ENCODE measurements at regions not wholly inside any gene's neighbourhood (a gene's known extent, or its start where the extent isn't known, plus 50 kb on each side); places are given as distances from the start of the nearest gene placed in this dataset.
"Not testable (repeated sequence)": the region's sequence is repeated elsewhere in the genome, so short reads cannot be mapped to it uniquely, and the experiment has no call there.

- TF ChIP-seq PRDM10 (CRISPR knock-in tag; IDR thresholded peaks at IDR 0.05; ENCODE audit: low read depth): no peak
- TF ChIP-seq ZFP36L2 (CRISPR knock-in tag; IDR thresholded peaks at IDR 0.05): no peak
- TF ChIP-seq SIN3B (IDR thresholded peaks at IDR 0.05; ENCODE audit: low read length): no peak
- no peak for TF ChIP-seq LBX2 (CRISPR knock-in tag; IDR thresholded peaks at IDR 0.05; ENCODE audit: borderline replicate concordance)
- no peak for TF ChIP-seq HOXA7 (CRISPR knock-in tag; IDR thresholded peaks at IDR 0.05)
- no peak for TF ChIP-seq MAZ (IDR thresholded peaks at IDR 0.05; ENCODE audit: borderline replicate concordance, low read depth, low read length)
- TF ChIP-seq MAZ (CRISPR knock-in tag; IDR thresholded peaks at IDR 0.05; ENCODE audit: low read depth): no peak
- 0 out of 2 replicates have a peak, but pooled peaks have one; percentile 18 for TF ChIP-seq ARID5B (CRISPR knock-in tag; IDR thresholded peaks at IDR 0.05)
- peak; percentile 92 for TF ChIP-seq STAG1 (CRISPR knock-in tag; IDR thresholded peaks at IDR 0.05)
- no peak for TF ChIP-seq ZNF280B (CRISPR knock-in tag; IDR thresholded peaks at IDR 0.05; ENCODE audit: borderline replicate concordance)
- 0 out of 2 replicates have a peak, but pooled peaks have one; percentile 21 for TF ChIP-seq ELF3 (CRISPR knock-in tag; IDR thresholded peaks at IDR 0.05)
- TF ChIP-seq ATF1 (CRISPR knock-in tag; IDR thresholded peaks at IDR 0.05): no peak
- TF ChIP-seq FOXP1 (IDR thresholded peaks at IDR 0.05): no peak
- TF ChIP-seq FOXP1 (CRISPR knock-in tag; IDR thresholded peaks at IDR 0.05): no peak
- no peak for TF ChIP-seq ZNF17 (CRISPR knock-in tag; IDR thresholded peaks at IDR 0.05)
Measured at GRCh38 chr7:112550468-112551060, 69.8 kb downstream of the LSMEM1 start (continued).

GRCh38 chr7:112551521-112551920 lies 70.7 kb downstream of the LSMEM1 start:
- POLR2A ChIA-PET; H3K27me3 ChIP-seq (ENCODE audit: control insufficient read depth in 1 of 2, insufficient read depth in 2 of 2, low read length in 2 of 2); H3K27ac ChIP-seq (ENCODE audit: extremely low read length, insufficient read depth, low read length); H4K20me1 ChIP-seq (ENCODE audit: insufficient read depth, low read length); H2AFZ ChIP-seq (ENCODE audit: low read length); H3K9me3 ChIP-seq (ENCODE audit: low read length); H3K4me2 ChIP-seq (ENCODE audit: low read depth, low read length); FAIRE-seq; ATAC-seq; DNase-seq (ENCODE audit: low spot score); BruUV-seq (replicated peaks); H3K36me3 ChIP-seq (replicated peaks in 1 of 2; ENCODE audit: control insufficient read depth in 1 of 2, insufficient read depth in 2 of 2, low read length in 2 of 2); H3K4me3 ChIP-seq (replicated peaks in 1 of 3; ENCODE audit: insufficient read depth in 1 of 3, low read depth in 2 of 3, low read length in 3 of 3); H3K79me2 ChIP-seq (ENCODE audit: insufficient read depth, low read length); H3K4me1 ChIP-seq (ENCODE audit: insufficient read depth, low read length); H3K9ac ChIP-seq (ENCODE audit: insufficient read depth, low read depth, low read length): not testable (repeated sequence)
- in situ Hi-C loops (cut with HindIII; ENCODE audit: extremely low pct_ligation_motif_present, low pct_unique_long_range_greater_than_20kb) (loop anchor here (10.0 kb wide), 1 partner anchor 323 kb away; no protein-coding TSS in a partner anchor), intact Hi-C loops (cut with micrococcal nuclease; ENCODE audit: unreplicated experiment) (loop anchor here (5.0 to 10.0 kb wide), 2 partner anchors 136 to 563 kb away; partner anchors contain the start of gene SMIM30)
- WGBS (ENCODE audit: low lambda C conversion rate): 82% methylated on average over 11 of the region's 30 CpGs
- CTCF ChIA-PET (ENCODE audit: low intra/inter-chr PET ratio, low total read pairs): interaction anchor here (1.7 to 2.4 kb wide), 2 partner anchors 347 to 871 kb away, joined by 23 to 26 read pairs; no protein-coding TSS in a partner anchor

All from HepG2 (cell line).